ENCODE measurements at regions not wholly inside any gene's neighbourhood (a gene's known extent, or its start where the extent isn't known, plus 50 kb on each side); places are given as distances from the start of the nearest gene placed in this dataset.
"Not testable (repeated sequence)": the region's sequence is repeated elsewhere in the genome, so short reads cannot be mapped to it uniquely, and the experiment has no call there.

GRCh38 chr1:38787041-38787440, 72.5 kb downstream of the RRAGC start:
- no peak for ATAC-seq

- no peak for ATAC-seq
Observed at GRCh38 chr1:38786040-38786436, 73.5 kb downstream of the RRAGC start.

- no peak for ATAC-seq
Observed at GRCh38 chr1:38785285-38786039, 74.1 kb downstream of the RRAGC start.

DNA sequence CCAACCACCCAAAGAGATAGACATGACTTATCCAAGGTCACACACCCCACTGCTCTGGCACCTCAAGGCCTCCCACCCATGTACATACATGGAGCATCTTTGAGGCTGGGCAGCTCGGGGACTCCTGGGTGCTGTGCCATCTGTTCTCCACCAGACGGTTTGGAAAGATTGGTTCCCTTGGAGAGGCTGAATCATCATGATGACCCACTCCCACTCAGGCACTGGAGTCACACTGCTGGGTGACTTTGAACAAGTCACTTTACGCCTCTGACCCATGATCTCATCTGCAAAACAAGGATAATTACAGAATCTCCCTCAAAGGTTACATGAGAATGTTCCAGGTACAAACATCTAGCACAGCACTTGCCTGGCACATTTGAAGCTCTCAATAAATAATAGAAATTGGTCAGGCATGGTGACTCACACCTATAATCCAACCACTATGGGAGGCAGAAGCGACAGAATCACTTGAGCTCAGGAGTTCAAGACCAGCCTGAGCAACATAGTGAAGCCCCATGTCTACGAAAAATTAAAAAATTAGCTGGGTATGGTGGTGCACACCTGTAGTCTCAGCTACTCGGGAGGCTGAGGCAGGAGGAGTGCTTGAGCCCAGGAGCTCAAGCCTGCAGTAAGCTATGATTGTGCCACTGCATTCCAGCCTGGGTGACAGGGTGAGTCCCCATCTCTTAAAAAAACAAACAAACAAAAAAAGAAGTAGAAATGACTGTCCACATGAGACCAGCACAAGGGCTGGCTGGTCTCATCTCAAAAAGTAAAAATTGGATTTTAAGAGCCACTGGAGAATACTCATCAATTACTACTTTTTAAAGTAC, 74.9 kb downstream of the RRAGC start:
- ATAC-seq, result no peak

DNA sequence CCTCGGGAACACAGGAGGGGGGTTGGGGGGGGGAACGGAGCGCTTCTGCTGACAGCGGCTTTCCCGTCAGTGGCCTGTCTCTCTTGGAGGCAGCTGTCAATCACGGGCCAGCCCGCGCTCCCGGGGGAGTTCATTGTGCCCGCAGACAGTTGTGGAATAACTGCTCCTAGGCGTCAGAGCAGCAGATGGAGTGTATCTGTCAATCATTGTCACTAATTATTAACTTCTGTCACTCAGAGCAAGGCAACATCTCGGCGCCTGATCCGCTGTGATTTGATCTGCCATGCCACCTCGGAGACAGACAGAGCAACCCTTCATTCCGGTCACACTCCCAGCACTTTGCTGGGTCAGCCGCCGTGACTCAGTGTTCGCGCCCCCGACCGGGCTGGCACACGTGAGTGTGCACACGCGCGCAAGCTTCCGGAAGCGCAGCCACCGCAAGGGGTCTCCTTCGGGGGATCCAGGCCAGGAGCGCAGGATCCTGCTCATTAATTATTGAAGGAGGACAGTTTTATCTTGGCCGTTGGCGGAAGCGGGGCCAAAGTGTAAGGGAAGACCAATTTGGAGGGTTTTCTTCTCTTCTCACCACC, 75.8 kb downstream of the RRAGC start:
- no peak for ATAC-seq

- no peak for ATAC-seq
Observed at GRCh38 chr1:38781872-38782617, 77.5 kb downstream of the RRAGC start.

GRCh38 chr1:38780133-38780532, 79.4 kb downstream of the RRAGC start:
- ATAC-seq, result no peak

DNA sequence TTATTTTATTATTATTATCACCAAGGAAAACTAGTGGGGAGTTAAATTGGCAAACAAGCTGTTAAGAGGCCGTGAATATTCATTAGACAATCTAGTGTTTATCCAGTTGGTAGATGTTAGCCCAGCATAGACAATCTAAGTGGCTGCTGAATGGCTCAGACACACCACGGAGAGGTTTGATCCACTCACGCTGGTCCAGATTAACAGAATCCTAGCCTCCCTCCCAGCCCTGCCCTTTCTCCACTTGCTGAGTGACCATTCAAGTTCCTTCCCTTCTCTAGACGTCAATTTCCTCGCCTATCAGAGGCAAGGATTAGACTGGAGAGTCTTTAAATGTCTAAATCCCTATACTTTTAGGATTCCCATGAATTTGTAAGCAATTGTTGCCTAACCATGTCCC, 80.1 kb downstream of the RRAGC start:
- no peak for ATAC-seq

DNA sequence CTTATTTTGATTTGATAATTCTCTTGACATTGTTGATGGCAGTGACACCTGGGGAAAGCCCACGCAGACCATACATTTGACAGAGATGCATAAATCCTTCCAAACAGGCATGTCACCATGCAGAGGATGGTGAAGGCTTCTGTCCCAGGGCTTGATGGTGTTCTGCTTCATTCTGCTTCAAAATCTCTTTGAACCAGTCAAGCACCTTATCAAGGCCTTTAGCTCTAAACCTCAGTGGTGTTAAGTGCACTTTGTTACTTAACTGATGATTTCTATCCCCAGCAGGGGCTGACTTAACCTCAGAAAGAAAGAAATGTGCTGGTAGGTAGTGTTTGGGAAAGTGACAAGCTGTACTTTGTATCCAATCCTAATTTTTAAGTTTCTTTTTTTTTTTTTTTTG, 81.1 kb downstream of the RRAGC start:
- ATAC-seq, result no peak

- ATAC-seq, result no peak
Observed at GRCh38 chr1:38778051-38778450, 81.5 kb downstream of the RRAGC start.

GRCh38 chr1:38777464-38777957, 82.1 kb downstream of the RRAGC start:
- no peak for ATAC-seq

DNA sequence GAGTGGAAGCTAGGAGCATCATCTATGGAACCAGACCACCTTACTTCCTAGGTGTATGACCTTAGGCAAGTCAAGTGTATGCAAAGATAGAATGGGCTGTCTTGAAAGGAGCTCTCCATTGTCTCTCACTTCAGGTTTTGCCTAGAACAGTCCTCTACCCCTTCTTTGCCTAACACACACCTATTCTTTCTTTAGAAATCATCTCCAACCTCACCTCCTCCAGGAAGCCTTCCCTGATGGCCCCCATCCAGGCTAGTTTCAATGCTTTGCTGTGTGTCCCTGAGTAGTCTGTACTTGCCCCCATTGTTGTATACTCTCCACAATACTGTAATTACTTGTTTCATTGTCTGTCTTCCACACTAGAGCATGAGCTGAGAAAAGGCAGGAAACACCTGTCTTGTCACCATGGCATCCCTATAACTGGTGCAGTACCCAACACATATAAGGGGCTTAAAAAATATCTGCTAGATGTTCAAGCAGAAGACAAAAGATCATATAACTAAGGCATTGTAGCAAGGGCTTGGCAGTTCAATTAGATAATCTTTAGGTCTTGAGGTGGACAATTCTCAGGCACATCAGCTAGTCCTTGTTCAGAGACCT, 83.0 kb downstream of the RRAGC start:
- no peak for ATAC-seq

DNA sequence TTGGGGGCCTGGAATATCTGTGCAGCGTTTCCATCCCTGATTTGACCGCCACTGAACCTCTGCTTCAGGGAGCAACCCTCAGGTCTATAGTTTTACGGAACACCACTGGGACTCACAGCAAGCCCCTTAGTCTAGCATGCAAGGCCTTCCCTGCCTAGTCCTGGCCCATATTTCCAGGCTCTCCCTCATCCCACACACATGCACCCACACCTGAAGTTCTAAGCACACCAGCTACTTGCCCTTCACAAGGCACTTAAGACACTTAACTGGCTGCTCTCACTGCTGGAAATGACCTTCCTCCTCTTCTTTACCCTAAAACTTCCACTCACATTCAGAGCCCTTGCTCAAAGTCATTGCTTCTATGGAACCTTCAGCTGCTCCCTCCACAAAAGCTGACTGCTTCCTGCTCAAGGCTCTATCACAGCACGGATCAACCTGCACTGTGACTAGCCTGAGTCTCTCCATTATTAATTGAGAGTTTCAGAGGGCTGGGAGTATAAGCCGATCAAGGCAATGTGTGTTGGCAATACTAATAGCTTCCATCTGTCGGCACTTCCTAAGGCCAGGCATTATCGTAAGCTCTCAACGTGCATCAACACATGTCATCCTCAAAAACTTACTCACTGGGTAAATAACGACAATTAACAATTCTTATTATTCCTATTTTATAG, 84.3 kb downstream of the RRAGC start:
- no peak for ATAC-seq

GRCh38 chr1:38773483-38773882, 86.1 kb downstream of the RRAGC start:
- no peak for ATAC-seq

- ATAC-seq, result no peak
Observed at GRCh38 chr1:38772953-38773352, 86.6 kb downstream of the RRAGC start.

DNA sequence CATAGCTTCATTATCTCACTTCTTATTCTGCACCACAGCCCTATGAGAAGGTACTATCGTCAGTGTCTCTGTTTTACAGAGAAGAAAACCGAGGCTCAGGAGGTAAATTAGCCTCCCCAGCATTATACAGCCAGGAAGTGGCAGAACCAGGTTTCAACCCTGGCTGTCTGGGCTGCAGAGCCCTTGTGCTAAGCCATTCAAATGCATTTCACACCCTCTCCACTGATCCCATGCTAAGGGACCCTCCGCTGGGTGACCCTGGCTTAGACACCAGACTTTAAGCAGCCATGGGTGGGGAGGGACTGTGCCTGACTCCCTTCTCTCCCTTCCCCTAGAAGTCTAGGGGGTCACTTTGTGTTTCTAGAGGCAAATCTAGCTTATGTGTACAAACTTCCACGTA, 87.5 kb downstream of the RRAGC start:
- ATAC-seq, result no peak

- not testable (repeated sequence) for ATAC-seq
Observed at GRCh38 chr1:38770516-38771173, 88.9 kb downstream of the RRAGC start.

DNA sequence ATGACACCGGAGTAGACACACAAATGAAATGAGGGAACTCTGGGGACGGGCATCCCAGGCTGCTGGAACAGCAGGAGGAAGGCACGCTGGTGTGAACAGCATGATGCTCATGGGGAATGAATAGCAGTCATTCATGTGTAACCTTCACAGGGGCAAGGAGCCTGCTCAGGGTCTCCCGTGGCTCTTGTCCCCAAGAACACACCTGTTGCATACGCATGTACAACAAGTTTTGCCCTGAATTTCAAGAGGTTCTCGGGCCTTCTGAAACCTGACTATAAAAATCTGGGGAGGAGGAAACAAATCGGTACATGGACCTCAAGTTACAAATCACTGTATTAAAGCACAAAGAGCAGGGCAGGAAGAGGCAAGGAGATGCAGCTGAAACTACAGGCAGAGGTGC, 93.4 kb downstream of the RRAGC start:
- ATAC-seq, result no peak

DNA sequence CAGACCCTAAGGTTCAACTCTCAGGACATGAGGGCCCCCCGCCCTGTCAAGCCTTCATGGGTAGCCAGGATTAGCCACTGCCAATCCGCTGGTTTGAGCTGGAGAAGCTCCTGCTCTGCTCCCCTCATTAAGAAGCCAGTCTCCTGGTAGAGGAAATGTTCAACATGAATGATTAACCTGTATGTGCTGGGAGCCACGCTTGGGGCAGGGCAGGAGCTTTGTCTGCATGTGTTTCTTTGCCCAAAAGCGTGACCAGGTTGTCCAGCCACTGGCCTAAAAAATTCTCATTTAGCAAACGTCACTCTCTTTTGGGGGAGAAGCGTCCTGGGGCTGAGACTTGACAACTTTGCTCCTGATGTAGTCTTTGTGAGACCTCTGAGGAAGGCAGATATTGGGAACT, 96.5 kb downstream of the RRAGC start:
- ATAC-seq, result no peak

- no peak for ATAC-seq
Observed at GRCh38 chr1:38760562-38760961, 99.0 kb downstream of the RRAGC start.

- no peak for ATAC-seq
Observed at GRCh38 chr1:38758820-38759219, 100.8 kb downstream of the RRAGC start.
